WTC11 (cell line): ENCODE measurements at regions not wholly inside any gene's neighbourhood (a gene's known extent, or its start where the extent isn't known, plus 50 kb on each side); places are given as distances from the start of the nearest gene placed in this dataset.

Experiments
- TP53 ChIP-seq: sonication (generic); formaldehyde crosslinking; IDR thresholded peaks from 2 replicates; pipeline ENCODE4 v1.8.1; 2023; ENCODE audit warnings: mild to moderate bottlenecking, missing genetic modification reagents
- TF ChIP-seq, protein P1 (sequence below): fragments of 200-600 bp; IDR thresholded peaks from 2 replicates; pipeline ENCODE4 v1.8.0; 2022; ENCODE audit warnings: antibody characterized with exemption

DNA sequence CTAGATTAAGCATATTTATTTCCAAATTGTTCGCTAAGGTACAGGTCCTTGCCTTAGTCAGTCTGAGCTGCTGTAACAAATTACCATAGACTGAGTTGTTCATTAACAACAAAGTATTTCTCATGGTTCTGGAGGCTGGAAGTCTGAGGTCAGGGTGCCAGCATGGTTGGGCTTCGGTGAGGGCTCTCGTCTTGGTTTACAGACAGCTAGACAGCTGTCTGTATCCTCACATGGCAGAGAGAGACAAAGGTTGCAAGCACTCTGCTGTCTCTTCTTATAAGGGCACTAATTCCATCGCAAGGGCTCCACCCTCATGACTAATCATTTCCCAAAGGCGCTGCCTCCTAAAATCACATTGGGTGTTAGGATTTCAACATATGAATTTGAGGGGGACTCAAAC, 115.3 kb upstream of the GMDS start:
- no peak for TF ChIP-seq TP53
- TF ChIP-seq, protein P1, sequence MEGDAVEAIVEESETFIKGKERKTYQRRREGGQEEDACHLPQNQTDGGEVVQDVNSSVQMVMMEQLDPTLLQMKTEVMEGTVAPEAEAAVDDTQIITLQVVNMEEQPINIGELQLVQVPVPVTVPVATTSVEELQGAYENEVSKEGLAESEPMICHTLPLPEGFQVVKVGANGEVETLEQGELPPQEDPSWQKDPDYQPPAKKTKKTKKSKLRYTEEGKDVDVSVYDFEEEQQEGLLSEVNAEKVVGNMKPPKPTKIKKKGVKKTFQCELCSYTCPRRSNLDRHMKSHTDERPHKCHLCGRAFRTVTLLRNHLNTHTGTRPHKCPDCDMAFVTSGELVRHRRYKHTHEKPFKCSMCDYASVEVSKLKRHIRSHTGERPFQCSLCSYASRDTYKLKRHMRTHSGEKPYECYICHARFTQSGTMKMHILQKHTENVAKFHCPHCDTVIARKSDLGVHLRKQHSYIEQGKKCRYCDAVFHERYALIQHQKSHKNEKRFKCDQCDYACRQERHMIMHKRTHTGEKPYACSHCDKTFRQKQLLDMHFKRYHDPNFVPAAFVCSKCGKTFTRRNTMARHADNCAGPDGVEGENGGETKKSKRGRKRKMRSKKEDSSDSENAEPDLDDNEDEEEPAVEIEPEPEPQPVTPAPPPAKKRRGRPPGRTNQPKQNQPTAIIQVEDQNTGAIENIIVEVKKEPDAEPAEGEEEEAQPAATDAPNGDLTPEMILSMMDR: no peak
